SH-SY5Y (cell line): ENCODE measurements at regions not wholly inside any gene's neighbourhood (a gene's known extent, or its start where the extent isn't known, plus 50 kb on each side); places are given as distances from the start of the nearest gene placed in this dataset.

Source experiments
- GATA2 ChIP-seq: IDR thresholded peaks from 2 replicates; pipeline ENCODE4 v1.6.1; 2011; ENCODE audit warnings: mild to moderate bottlenecking, low read depth, low read length
- GATA3 ChIP-seq: IDR thresholded peaks from 2 replicates; pipeline ENCODE4 v1.6.1; 2011; ENCODE audit warnings: low read depth, mild to moderate bottlenecking, low read length, moderate library complexity

GRCh38 chr4:124839786-124840390 is 127.4 kb upstream of the ANKRD50 start:
- TF ChIP-seq GATA3 = no peak
- no peak for TF ChIP-seq GATA2
